NCI-H226 (cell line): ENCODE measurements at regions not wholly inside any gene's neighbourhood (a gene's known extent, or its start where the extent isn't known, plus 50 kb on each side); places are given as distances from the start of the nearest gene placed in this dataset.
"Not testable (repeated sequence)": the region's sequence is repeated elsewhere in the genome, so short reads cannot be mapped to it uniquely, and the experiment has no call there.

Experiments
- DNase-seq: peaks from one replicate; pipeline ENCODE4 v3.0.0-alpha.2; 2015

- no peak for DNase-seq
These were observed 105.7 kb upstream of the C14orf180 start for GRCh38 chr14:104473649-104474494.

DNA sequence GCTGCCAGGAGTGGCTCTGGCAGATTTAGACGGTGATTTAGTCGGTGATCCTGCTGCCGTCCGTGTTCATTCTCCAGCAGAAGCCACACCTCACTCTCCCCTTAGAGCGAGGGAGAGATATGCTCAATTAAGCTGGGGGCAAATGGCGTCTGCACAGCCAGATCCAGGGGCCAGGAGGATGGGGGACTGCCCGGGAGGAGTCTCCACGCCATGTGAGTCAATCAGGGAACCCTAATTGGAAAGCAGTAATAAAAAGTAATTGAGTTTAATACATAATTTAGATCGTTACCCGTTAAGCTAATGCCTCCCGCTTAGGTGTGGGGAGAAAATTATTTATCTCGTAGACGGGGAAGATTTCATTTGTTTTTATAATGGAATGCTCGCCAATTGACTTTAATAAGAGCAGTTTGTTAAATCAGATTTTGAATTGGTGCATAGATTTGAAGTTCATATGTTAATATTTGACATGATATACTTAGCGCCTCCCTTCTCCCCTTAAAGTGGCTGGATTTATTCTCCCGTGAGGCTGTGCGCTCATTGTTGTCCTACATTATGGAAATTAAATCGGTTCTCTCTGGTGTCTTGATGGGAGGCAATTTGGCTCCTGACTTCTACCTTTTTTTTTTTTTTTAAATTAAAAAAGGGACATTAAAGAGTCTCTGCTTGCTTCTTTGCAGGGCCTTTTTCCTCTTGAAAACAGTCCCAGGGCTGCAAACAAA lies 104.9 kb upstream of the C14orf180 start:
- no peak for DNase-seq

DNA sequence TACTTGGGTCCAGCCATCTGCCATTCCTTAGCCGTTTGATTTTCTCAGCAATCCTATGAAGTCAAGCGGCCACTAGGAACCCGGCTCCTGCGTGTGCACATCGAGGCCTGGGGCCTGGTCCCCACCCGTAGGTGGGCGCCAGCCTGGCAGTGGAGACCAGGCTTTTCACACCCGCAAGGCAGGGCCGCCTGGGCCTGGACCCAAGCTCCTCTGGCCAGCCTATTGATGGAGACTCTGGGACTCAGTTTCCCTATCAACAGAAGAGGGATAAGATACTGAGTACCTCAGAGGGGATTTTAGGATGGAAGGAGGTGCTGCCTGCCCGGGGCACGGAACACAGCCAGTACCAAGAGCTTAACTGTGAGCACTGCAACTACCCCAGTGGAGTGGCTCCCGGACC lies 104.3 kb upstream of the C14orf180 start:
- no peak for DNase-seq

DNA sequence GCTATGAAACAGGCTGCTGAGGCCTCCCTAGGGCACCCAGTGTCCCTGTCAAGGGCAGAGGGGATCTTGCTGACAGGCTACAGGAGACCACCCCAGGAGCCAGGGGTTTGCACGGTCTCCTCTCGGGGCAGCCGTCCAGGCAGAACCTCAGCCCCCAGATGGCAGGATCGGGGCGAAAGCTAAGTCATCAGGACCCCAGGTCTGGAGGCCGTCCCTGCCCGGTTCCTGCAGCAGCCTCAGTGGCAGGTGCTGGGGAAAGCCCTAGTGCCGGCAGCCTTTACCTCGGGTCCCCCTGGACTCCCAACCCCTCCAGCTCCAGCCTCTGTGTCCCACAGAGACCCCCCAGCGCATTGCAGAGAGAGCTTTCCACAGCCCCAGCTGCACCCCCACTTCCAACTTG lies 103.8 kb upstream of the C14orf180 start:
- DNase-seq, result no peak

DNA sequence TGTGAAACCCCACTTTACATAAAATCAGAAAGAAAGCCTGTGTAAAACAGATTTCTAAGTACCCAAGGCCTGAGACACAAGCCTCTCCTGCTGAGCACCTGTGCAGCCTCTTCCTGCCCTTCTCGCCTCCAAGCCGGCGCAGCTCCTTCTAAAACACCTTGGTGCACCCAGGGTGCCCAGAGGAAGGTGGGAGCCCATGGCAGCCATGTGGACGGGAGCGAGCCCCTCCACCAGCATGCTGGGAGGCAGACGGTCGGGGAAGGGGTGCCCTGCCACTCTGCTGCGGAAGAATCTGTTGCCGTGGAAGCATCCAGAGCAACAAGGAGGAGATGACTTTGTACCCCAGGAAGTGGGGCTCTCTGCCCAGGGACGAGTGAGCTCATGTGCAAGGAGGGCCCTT lies 103.1 kb upstream of the C14orf180 start:
- DNase-seq, result no peak

DNA sequence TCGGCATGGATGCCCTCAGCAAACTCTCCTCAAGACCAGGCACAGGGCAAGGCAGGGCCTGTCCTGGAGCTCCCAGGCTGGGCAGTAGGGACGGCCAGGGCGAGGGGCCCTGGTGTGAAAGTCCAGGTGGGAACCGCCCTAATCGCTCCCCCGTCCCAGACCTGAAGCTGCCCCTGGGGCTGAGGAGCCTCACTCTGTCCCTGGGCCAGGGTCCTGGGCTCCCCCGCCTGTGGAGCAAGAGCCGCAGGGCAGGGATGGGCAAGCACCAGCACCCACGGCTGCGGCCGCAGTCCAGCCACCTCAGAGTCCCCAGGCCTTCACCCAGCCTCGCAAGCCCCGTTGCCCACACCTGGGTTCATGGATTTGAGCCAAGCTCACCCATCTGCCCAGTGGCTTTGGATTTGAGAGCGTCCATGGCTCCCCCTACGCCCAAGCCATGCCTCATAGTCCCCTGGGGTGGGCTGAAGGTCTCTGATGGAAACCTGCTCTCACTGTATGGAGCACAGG lies 102.4 kb upstream of the C14orf180 start:
- no peak for DNase-seq

- no peak for DNase-seq
These were observed 101.7 kb upstream of the C14orf180 start for GRCh38 chr14:104477666-104478380.

DNA sequence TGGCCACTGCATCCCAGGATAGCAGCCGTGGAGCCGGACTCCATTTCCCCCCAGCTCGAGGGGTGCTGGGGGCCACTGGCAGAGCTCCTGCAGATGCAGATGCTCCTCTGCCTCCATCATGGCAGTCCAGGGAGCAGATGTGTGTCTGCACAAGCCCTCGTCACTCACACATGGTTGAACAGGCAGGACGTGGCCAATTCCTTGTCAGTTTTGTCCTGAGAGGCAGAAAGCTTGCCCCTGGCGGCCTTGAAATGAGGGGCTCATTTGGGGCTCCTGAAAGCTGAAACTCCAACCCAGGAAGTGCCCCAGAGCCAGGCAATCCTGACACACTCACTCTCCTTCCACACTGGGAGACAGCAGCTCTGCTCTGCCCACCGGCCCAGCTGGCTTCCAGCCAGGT lies 100.9 kb upstream of the C14orf180 start:
- no peak for DNase-seq

GRCh38 chr14:104479901-104480300 lies 99.7 kb upstream of the C14orf180 start:
- no peak for DNase-seq

DNA sequence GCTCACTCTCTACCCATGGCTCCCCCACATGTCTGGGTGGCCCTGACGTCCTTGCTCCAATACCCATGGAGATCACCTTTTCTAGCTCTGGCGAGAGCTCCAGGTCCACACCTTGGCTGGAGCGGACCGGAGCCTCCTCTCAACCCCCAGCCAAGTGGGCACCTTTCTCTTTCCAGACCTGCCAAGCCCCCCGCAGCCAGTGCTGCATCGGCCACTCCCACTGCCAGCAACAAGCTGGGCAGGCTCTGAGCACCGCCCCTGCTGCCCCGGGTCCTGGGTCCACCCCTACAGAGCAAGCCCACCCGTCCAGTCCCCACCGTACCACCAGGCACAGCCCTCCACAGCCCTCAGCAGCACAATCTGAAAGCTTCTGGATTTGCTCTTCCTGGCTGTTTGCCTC lies 98.2 kb upstream of the C14orf180 start:
- no peak for DNase-seq

GRCh38 chr14:104482017-104482416 lies 97.5 kb upstream of the C14orf180 start:
- not testable (repeated sequence) for DNase-seq

GRCh38 chr14:104486222-104486923 lies 93.2 kb upstream of the C14orf180 start:
- DNase-seq, result no peak

DNA sequence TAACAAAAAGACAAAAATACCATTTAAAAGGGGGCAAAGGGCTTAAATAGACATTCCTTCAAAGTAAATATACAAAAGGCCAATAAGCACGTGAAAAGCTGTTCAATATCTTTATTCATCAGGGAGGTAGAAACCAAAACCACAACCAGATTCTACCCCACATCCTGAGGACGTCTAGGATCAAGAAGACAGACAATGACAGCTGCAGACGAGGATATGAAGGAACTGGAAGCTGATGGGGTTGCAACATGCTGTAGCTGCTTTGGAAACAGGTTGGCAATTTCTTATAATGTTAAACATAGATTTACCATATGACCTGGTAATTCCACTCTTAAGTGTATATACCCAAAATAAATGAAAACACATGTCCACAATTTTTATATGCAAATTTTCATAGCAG lies 85.1 kb upstream of the C14orf180 start:
- no peak for DNase-seq

GRCh38 chr14:104496095-104496494 lies 83.5 kb upstream of the C14orf180 start:
- DNase-seq, result no peak

- DNase-seq, result no peak
These were observed 79.5 kb upstream of the C14orf180 start for GRCh38 chr14:104499784-104500760.

- no peak for DNase-seq
These were observed 77.5 kb upstream of the C14orf180 start for GRCh38 chr14:104502060-104502459.

DNA sequence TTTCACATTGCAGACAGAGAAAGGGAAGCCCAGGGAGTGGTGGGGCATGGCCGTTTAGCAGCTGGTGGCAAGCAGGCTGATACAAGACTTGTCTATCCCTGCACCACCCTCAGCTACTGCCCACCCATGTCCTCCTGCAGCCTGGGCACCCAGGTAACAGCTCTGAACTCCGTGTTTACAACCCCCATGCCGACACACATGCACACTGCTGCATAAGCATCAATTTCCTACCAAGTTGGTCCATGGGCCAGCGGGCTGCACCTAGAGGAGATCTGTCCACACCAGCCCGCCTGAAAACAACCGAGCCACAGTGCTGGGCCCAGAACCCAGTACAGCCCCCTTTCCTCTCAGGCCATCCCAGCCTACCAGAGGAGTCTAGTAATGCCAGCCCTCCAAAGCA lies 75.9 kb upstream of the C14orf180 start:
- DNase-seq, result no peak

GRCh38 chr14:104504172-104504735 lies 75.3 kb upstream of the C14orf180 start:
- DNase-seq, result no peak

DNA sequence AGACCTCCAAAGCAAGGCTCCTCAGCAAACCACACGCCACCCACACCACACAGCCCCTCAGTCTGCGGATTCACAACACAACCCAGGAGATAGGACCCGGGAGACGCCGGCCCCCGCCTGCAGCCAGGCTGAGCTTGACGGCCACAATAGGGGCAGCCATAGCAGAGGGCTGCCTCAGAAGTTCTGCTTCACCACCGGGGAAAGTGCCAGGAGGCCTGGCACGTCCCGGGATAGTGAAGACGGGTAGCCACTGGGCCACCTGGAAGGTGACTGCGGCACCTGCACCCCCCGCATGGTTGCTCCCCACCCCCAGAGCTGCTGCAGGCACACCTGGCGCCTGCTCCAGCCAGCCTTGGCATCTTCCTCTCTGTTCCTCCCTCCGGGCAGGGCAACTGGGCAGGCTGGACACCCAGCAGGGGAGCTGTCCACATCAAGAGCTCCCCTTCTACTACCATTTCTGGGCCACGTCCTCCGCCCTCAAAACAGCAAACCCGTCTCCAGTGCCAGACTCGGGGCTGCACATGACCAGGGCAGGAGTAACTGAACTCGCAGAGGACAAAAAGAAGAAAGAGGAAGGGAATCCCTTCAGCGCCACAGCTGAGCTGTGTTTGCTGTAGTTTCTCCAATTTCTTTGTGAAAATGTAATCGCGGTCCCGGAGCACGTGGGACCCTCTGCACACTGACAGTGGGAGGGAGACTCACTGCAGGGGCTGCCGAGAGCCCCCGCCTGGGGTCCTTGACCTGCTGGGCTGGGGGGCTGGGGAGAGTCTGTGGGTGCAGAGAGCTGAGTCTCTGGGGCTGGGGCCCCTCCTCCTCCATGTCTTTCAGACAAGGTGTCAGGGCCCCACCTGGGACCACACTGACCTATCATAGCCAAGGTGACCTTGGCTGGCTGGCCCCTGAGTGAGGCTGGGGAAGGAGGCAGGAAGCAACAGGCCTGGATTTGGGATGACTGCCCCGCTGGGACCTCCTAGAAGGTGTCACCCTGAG lies 74.2 kb upstream of the C14orf180 start:
- DNase-seq, result no peak
